GM12891 (cell line): ENCODE measurements at regions not wholly inside any gene's neighbourhood (a gene's known extent, or its start where the extent isn't known, plus 50 kb on each side); places are given as distances from the start of the nearest gene placed in this dataset.

ENCODE experiments used
- POLR2A ChIP-seq: IDR thresholded peaks from 2 replicates; pipeline ENCODE4 v1.6.1; 2011; ENCODE audit warnings: low read depth, low read length, control low read depth
- POLR2AphosphoS5 ChIP-seq: IDR thresholded peaks from 2 replicates; pipeline ENCODE4 v1.6.1; 2011; ENCODE audit warnings: low read depth, low read length, control low read depth
- POU2F2 ChIP-seq: IDR thresholded peaks from 2 replicates; pipeline ENCODE4 v1.6.1; 2011; ENCODE audit warnings: low read depth, mild to moderate bottlenecking, control low read depth, low read length, moderate library complexity

DNA sequence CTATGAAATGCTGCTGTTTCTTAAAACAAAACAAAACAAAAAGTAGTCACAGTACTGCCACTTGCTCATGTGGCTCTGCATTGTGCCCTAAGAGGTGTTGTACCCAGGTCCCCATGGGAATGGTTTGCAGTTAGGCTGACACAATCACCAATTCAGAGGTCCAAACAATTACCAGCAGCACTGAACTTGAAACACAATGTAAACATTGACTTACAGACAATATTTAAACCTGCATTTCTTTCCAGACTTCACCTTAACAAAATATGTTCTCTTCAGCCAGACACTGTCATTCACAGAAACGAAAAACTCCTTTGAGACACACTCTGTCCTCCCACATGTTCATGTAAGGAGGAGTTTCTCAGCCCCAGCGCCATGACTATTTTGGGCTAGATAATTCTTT is 206.8 kb upstream of the ARG1 start:
- no peak for TF ChIP-seq POLR2AphosphoS5
- no peak for TF ChIP-seq POU2F2
- no peak for TF ChIP-seq POLR2A
